CD14-positive monocyte (primary cell): ENCODE measurements at regions not wholly inside any gene's neighbourhood (a gene's known extent, or its start where the extent isn't known, plus 50 kb on each side); places are given as distances from the start of the nearest gene placed in this dataset.

Experiments used
- DNase-seq, 3 donors: peaks; one replicate each; pipeline ENCODE4 v3.0.0-alpha.2; 2011 to 2022
- H2AFZ ChIP-seq: 2 replicates; pipeline ENCODE4 v1.6.0; 2012; ENCODE audit warnings: mild to moderate bottlenecking, low read depth, low read length, inconsistent platforms; ENCODE audit not compliant: insufficient read depth, poor library complexity, severe bottlenecking
- H3K27ac ChIP-seq, 2 donors: 1 replicate in 1 of 2; 2 replicates in 1 of 2; pipeline ENCODE4 v1.5.1; 2012 to 2013; ENCODE audit warnings: low read length in 2 of 2, control low read depth in 1 of 2, inconsistent platforms in 1 of 2, low read depth in 1 of 2, mild to moderate bottlenecking in 1 of 2
- H3K27me3 ChIP-seq, 2 donors: one replicate each; pipeline versions ENCODE4 v1.6.0 to v1.6.1; 2011 to 2013; ENCODE audit warnings: low read length in 2 of 2; ENCODE audit not compliant: control insufficient read depth in 2 of 2, insufficient read depth in 2 of 2
- H3K36me3 ChIP-seq, 2 donors: replicated peaks in 1 of 2; 1 replicate in 1 of 2; 2 replicates in 1 of 2; pipeline versions ENCODE4 v1.5.1 to v1.6.1; 2012 to 2013; ENCODE audit warnings: low read length in 2 of 2, control low read depth in 1 of 2, inconsistent platforms in 1 of 2, mild to moderate bottlenecking in 1 of 2; ENCODE audit not compliant: insufficient read depth in 2 of 2, control insufficient read depth in 1 of 2
- H3K4me1 ChIP-seq, 2 donors: 1 replicate in 1 of 2; 2 replicates in 1 of 2; pipeline versions ENCODE4 v1.5.1 to v1.6.1; 2012 to 2013; ENCODE audit warnings: low read length in 2 of 2, control low read depth in 1 of 2, inconsistent platforms in 1 of 2, mild to moderate bottlenecking in 1 of 2, moderate library complexity in 1 of 2; ENCODE audit not compliant: insufficient read depth in 2 of 2, control insufficient read depth in 1 of 2
- H3K4me2 ChIP-seq: replicated peaks from 2 replicates; pipeline ENCODE3; 2012; ENCODE audit warnings: low read length, moderate library complexity, mild to moderate bottlenecking; ENCODE audit not compliant: poor library complexity, severe bottlenecking; ENCODE audit errors: extremely low read depth
- H3K4me3 ChIP-seq, 3 experiments: fragments of 200-600 bp in 1 of 3; sonication (generic) in 1 of 3; replicated peaks in 1 of 3; 1 replicate in 2 of 3; 2 replicates in 1 of 3; pipeline ENCODE4 v1.5.1; 2011 to 2013; ENCODE audit warnings: low read length in 3 of 3, mild to moderate bottlenecking in 3 of 3, control low read depth in 2 of 3, low read depth in 2 of 3, inconsistent platforms in 1 of 3, moderate library complexity in 1 of 3
- H3K79me2 ChIP-seq: 2 replicates; pipeline ENCODE4 v1.6.0; 2012; ENCODE audit warnings: mild to moderate bottlenecking, control low read depth, inconsistent platforms, low read length, moderate library complexity; ENCODE audit not compliant: insufficient read depth
- H3K9ac ChIP-seq: 2 replicates; pipeline ENCODE4 v1.6.0; 2017; ENCODE audit warnings: low read length, mild to moderate bottlenecking; ENCODE audit not compliant: insufficient read depth, poor library complexity, severe bottlenecking
- H3K9me3 ChIP-seq, 2 donors: replicated peaks in 1 of 2; 1 replicate in 1 of 2; 2 replicates in 1 of 2; pipeline versions ENCODE4 v1.5.1 to v1.6.1; 2012 to 2013; ENCODE audit warnings: low read length in 2 of 2, control low read depth in 1 of 2; ENCODE audit not compliant: control insufficient read depth in 1 of 2, insufficient read depth in 1 of 2
- H4K20me1 ChIP-seq: 2 replicates; pipeline ENCODE4 v1.6.0; 2012; ENCODE audit warnings: mild to moderate bottlenecking, low read length, control low read depth, moderate library complexity; ENCODE audit not compliant: insufficient read depth
- H3K27ac Mint-ChIP-seq, 7 donors: one replicate each; pipeline ENCODE4 v1.8.0; 2020; ENCODE audit warnings: mild to moderate bottlenecking in 7 of 7, mixed read lengths in 7 of 7, moderate library complexity in 6 of 7, inconsistent platforms in 2 of 7
- H3K27me3 Mint-ChIP-seq, 3 donors: one replicate each; pipeline ENCODE4 v1.8.0; 2021 to 2022; ENCODE audit warnings: low read depth in 3 of 3, mild to moderate bottlenecking in 3 of 3, mixed read lengths in 3 of 3, moderate library complexity in 3 of 3, inconsistent platforms in 1 of 3
- H3K36me3 Mint-ChIP-seq, 2 donors: one replicate each; pipeline ENCODE4 v1.8.0; 2020; ENCODE audit warnings: mixed read lengths in 2 of 2, inconsistent platforms in 1 of 2, mild to moderate bottlenecking in 1 of 2
- H3K4me1 Mint-ChIP-seq: one replicate; pipeline ENCODE4 v1.8.0; 2020; ENCODE audit warnings: mild to moderate bottlenecking, mixed read lengths
- H3K4me3 Mint-ChIP-seq, 2 donors: one replicate each; pipeline ENCODE4 v1.8.0; 2020; ENCODE audit warnings: mild to moderate bottlenecking in 2 of 2, mixed read lengths in 2 of 2, moderate library complexity in 1 of 2
- H3K9me3 Mint-ChIP-seq, 7 donors: one replicate each; pipeline ENCODE4 v1.8.0; 2020 to 2022; ENCODE audit warnings: mixed read lengths in 7 of 7, mild to moderate bottlenecking in 6 of 7, moderate library complexity in 6 of 7, inconsistent platforms in 2 of 7
- CTCF ChIP-seq: fragments of 200-600 bp; IDR thresholded peaks from one replicate; pipeline ENCODE4 v1.8.0; 2022; ENCODE audit warnings: antibody characterized with exemption, mild to moderate bottlenecking
- WGBS: methylation state at CpG from one replicate; pipeline ENCODE4 v1.1.5; 2013; ENCODE audit warnings: missing lambda C conversion rate; ENCODE audit not compliant: insufficient coverage; 5-methylcytosine and 5-hydroxymethylcytosine counted together
- intact Hi-C, 2 donors: fragments of 100-400 bp; cut with micrococcal nuclease; formaldehyde crosslinking; loops; one replicate each; pipeline versions ENCODE4 v1.15.0 to v1.15.1; 2023

DNA sequence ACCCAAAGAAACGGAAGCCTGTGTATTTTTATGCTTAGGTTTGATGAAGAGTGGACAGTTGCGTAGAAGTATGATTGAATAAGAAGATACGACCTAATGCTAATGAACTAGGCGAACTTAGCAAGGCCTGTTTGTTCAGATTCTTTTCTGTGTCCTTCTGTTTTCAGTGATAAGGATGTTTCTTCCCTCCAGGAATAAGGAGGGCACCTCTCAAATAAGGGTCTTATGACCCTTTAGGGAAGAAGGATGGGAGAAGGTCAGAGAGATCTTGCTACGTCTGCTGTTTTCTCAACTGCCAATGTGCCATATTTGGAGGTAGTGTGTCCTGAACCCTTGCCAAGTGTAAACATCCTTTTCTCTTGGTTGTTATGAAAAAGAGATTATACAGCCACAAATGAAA, 524.8 kb downstream of the UTRN start:
- H3K4me3 Mint-ChIP-seq: no peak overlapping the region
- WGBS: 100% methylated on average over 4 of the region's 5 CpGs
- H3K27ac Mint-ChIP-seq: no peak overlapping the region
- no peaks in the 10 kb centered on the region for H3K79me2 ChIP-seq
- H2AFZ ChIP-seq: no peak overlapping the region
- H3K4me1 Mint-ChIP-seq: no peaks in the 10 kb centered on the region
- H3K27me3 ChIP-seq: no peaks in the 10 kb centered on the region
- H3K4me3 ChIP-seq: no peak overlapping the region
- H3K9me3 Mint-ChIP-seq: peaks cover 0 to 2% (median 0%) of the 10 kb centered on the region in 7 donors
- H3K9ac ChIP-seq: no peak overlapping the region
- no peak for TF ChIP-seq CTCF
- intact Hi-C loops: no loop called here
- peaks cover 29% of the 10 kb centered on the region for H4K20me1 ChIP-seq
- H3K36me3 Mint-ChIP-seq: peaks cover 80 to 81% of the 10 kb centered on the region in 2 donors
- no peaks in the 10 kb centered on the region for H3K27me3 Mint-ChIP-seq
- H3K9me3 ChIP-seq: no peaks in the 10 kb centered on the region
- no peak for DNase-seq
- peaks cover 79 to 91% of the 10 kb centered on the region in 2 donors for H3K36me3 ChIP-seq
- no peak overlapping the region for H3K27ac ChIP-seq
- H3K4me1 ChIP-seq: no peaks in the 10 kb centered on the region
- no peak overlapping the region for H3K4me2 ChIP-seq

DNA sequence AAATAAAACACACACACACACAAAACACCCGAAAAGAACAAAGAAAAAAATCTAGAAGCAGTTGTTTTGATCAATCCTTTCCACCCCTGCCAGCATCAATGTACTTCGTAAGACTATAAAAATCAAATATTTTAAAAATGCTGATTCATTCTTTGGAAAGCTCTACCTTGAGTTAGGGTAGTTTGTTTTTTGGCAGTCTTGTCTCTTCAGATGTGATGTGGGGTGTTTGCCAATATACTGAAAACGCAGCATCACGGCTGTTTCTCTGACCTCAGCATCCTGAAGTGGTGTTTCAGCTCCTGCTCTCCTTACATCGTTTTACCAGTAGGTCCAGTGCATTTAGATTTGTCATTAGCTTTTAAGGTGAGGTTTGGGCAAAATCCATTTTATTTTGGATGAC, 526.0 kb downstream of the UTRN start:
- no peak for TF ChIP-seq CTCF
- peaks cover 74 to 93% of the 10 kb centered on the region in 2 donors for H3K36me3 ChIP-seq
- H3K9me3 Mint-ChIP-seq: peaks cover 0 to 2% (median 0%) of the 10 kb centered on the region in 7 donors
- peaks cover 83% of the 10 kb centered on the region in 2 donors for H3K36me3 Mint-ChIP-seq
- H3K4me2 ChIP-seq: no peak overlapping the region
- H3K27me3 Mint-ChIP-seq: no peaks in the 10 kb centered on the region
- WGBS: no CpG with 5 or more reads among the region's 5 CpGs
- no peak overlapping the region for H3K4me3 Mint-ChIP-seq
- peaks cover 29% of the 10 kb centered on the region for H4K20me1 ChIP-seq
- no peak overlapping the region for H2AFZ ChIP-seq
- H3K4me1 Mint-ChIP-seq: no peaks in the 10 kb centered on the region
- no peaks in the 10 kb centered on the region for H3K27me3 ChIP-seq
- intact Hi-C loops: no loop called here
- H3K27ac Mint-ChIP-seq: no peak overlapping the region
- no peak overlapping the region for H3K9ac ChIP-seq
- no peaks in the 10 kb centered on the region for H3K9me3 ChIP-seq
- H3K4me3 ChIP-seq: no peak overlapping the region
- no peak for DNase-seq
- no peaks in the 10 kb centered on the region for H3K4me1 ChIP-seq
- H3K27ac ChIP-seq: no peak overlapping the region
- no peaks in the 10 kb centered on the region for H3K79me2 ChIP-seq
